ENCODE measurements at regions not wholly inside any gene's neighbourhood (a gene's known extent, or its start where the extent isn't known, plus 50 kb on each side); places are given as distances from the start of the nearest gene placed in this dataset.

GRCh38 chr3:27963519-27963918 is 241.4 kb upstream of the EOMES start (continued):
- no peak for TF ChIP-seq TSC22D4 (tag; IDR thresholded peaks at IDR 0.05)
- TF ChIP-seq KLF16 (IDR thresholded peaks at IDR 0.05), result no peak
- TF ChIP-seq TFAM (CRISPR knock-in tag; conservative IDR thresholded peaks at IDR 0.05), result no peak
- TF ChIP-seq YBX1 (IDR thresholded peaks at IDR 0.05), result no peak
- TF ChIP-seq ILK (tag; IDR thresholded peaks at IDR 0.05; ENCODE audit: borderline replicate concordance, low read depth), result no peak
- no peak for TF ChIP-seq ZFP91 (CRISPR knock-in tag; IDR thresholded peaks at IDR 0.05)
- no peak for TF ChIP-seq GMEB1 (CRISPR knock-in tag; IDR thresholded peaks at IDR 0.05)
- no peak for TF ChIP-seq SP2 (IDR thresholded peaks at IDR 0.05; ENCODE audit: extremely low read depth, low read depth, low read length, poor library complexity, severe bottlenecking)
- no peak for TF ChIP-seq USF1 (CRISPR knock-in tag; IDR thresholded peaks at IDR 0.05)
- no peak for TF ChIP-seq ZNF253 (CRISPR knock-in tag; conservative IDR thresholded peaks at IDR 0.05)
- TF ChIP-seq THRB (CRISPR knock-in tag; conservative IDR thresholded peaks at IDR 0.05), result no peak

Measured in K562 (cell line).